Keratinocyte (primary cell): ENCODE measurements at regions not wholly inside any gene's neighbourhood (a gene's known extent, or its start where the extent isn't known, plus 50 kb on each side); places are given as distances from the start of the nearest gene placed in this dataset.

ENCODE experiments used
- DNase-seq: peaks from one replicate; pipeline ENCODE4 v3.0.0-alpha.2; 2011; ENCODE audit warnings: low read depth, missing footprints, low spot score
- FAIRE-seq: peaks from 2 replicates; lab custom pipeline; 2011; peaks lifted over from hg19 to GRCh38; lab: Jason Lieb, UNC
- H2AFZ ChIP-seq: 2 replicates; pipeline ENCODE4 v1.6.0; 2012; ENCODE audit warnings: low read length, control low read depth, inconsistent platforms; ENCODE audit not compliant: control insufficient read depth
- H3K27ac ChIP-seq: 2 replicates; pipeline ENCODE4 v1.5.1; 2011; ENCODE audit warnings: low read length; ENCODE audit not compliant: control insufficient read depth, insufficient read depth
- H3K27me3 ChIP-seq: 3 replicates; pipeline ENCODE4 v1.6.0; 2011; ENCODE audit warnings: low read length; ENCODE audit not compliant: control insufficient read depth, insufficient read depth; ENCODE audit errors: extremely low read depth
- H3K36me3 ChIP-seq, 2 experiments: 2 replicates in 1 of 2; 3 replicates in 1 of 2; pipeline ENCODE4 v1.5.1; 2011; ENCODE audit warnings: low read length in 2 of 2, mild to moderate bottlenecking in 1 of 2; ENCODE audit not compliant: control insufficient read depth in 2 of 2, insufficient read depth in 2 of 2; ENCODE audit errors: extremely low read depth in 1 of 2
- H3K4me1 ChIP-seq: 3 replicates; pipeline ENCODE4 v1.5.1; 2011; ENCODE audit warnings: low read length; ENCODE audit not compliant: control insufficient read depth, insufficient read depth; ENCODE audit errors: extremely low read depth
- H3K4me2 ChIP-seq: 3 replicates; pipeline ENCODE4 v1.6.0; 2011; ENCODE audit warnings: low read depth, low read length; ENCODE audit not compliant: control insufficient read depth, insufficient read depth; ENCODE audit errors: extremely low read depth
- H3K4me3 ChIP-seq, 3 experiments: fragments of 200-600 bp in 1 of 3; sonication (generic) in 1 of 3; 2 replicates in 2 of 3; 3 replicates in 1 of 3; pipeline ENCODE4 v1.5.1; 2011 to 2016; ENCODE audit warnings: low read length in 3 of 3, mild to moderate bottlenecking in 3 of 3, control low read depth in 2 of 3, inconsistent platforms in 1 of 3, low read depth in 1 of 3, mixed read lengths in 1 of 3, mixed run types in 1 of 3, moderate library complexity in 1 of 3; ENCODE audit not compliant: control insufficient read depth in 2 of 3, insufficient read depth in 2 of 3; ENCODE audit errors: extremely low read depth in 1 of 3
- H3K79me2 ChIP-seq: 2 replicates; pipeline ENCODE4 v1.6.0; 2012; ENCODE audit warnings: low read length; ENCODE audit not compliant: control insufficient read depth, insufficient read depth
- H3K9ac ChIP-seq: 3 replicates; pipeline ENCODE4 v1.6.0; 2011; ENCODE audit warnings: low read length; ENCODE audit not compliant: control insufficient read depth, insufficient read depth; ENCODE audit errors: extremely low read depth
- H3K9me1 ChIP-seq: 3 replicates; pipeline ENCODE4 v1.6.0; 2011; ENCODE audit warnings: low read length; ENCODE audit not compliant: control insufficient read depth, insufficient read depth; ENCODE audit errors: extremely low read depth
- H3K9me3 ChIP-seq: 2 replicates; pipeline ENCODE4 v1.5.1; 2012; ENCODE audit warnings: low read depth, low read length; ENCODE audit not compliant: control insufficient read depth
- H4K20me1 ChIP-seq: 3 replicates; pipeline ENCODE4 v1.6.0; 2011; ENCODE audit warnings: low read length; ENCODE audit not compliant: control insufficient read depth, insufficient read depth; ENCODE audit errors: extremely low read depth
- EZH2 ChIP-seq: IDR thresholded peaks from one replicate; pipeline ENCODE4 v1.6.1; 2012; ENCODE audit warnings: inconsistent platforms, mild to moderate bottlenecking, low read length, moderate library complexity
- dilution Hi-C: fragments of 300-500 bp; cut with MboI; formaldehyde crosslinking; loops from one replicate; pipeline ENCODE4 v1.7.0; 2020; ENCODE audit warnings: low sequenced_read_pairs; ENCODE audit not compliant: extremely low pct_ligation_motif_present
- TF ChIP-seq, protein P1 (sequence below), 3 experiments: IDR thresholded peaks in 1 of 3; conservative IDR thresholded peaks in 1 of 3; optimal IDR thresholded peaks in 1 of 3; 2 replicates in 2 of 3; 3 replicates in 1 of 3; pipeline versions ENCODE3 to v1.5.1; 2011; ENCODE audit warnings: low read length in 3 of 3, mild to moderate bottlenecking in 3 of 3, moderate library complexity in 2 of 3, control low read depth in 1 of 3, inconsistent platforms in 1 of 3; ENCODE audit not compliant: insufficient read depth in 2 of 3; ENCODE audit errors: extremely low read depth in 1 of 3

GRCh38 chr6:2547355-2547754, 203.4 kb downstream of the MYLK4 start:
- no peak overlapping the region for H2AFZ ChIP-seq
- dilution Hi-C loops, result no loop called here
- no peak for FAIRE-seq

DNA sequence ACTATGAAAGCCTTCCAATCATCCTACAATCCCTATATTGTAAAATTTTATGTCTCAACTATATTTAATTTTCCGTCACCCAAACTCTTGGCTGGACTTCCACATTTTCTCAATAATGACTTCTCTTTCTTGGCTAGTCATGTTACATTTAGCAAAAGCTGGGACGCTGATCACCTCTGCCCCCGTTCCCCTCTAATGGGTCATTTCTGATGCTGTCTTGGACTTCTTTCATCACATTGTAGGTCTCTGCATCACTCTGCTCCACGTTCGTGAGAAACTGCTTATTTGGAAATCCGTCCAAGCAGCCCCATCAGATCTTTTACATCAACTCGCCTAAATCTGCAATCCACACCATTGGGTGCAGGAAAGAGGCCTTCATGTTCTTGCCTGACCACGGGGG, 203.8 kb downstream of the MYLK4 start:
- DNase-seq, result no peak
- no peak for FAIRE-seq
- Histone ChIP-seq H3K27me3 (no peaks in the 10 kb centered on the region), H2AFZ (no peak overlapping the region), H3K4me2 (no peak overlapping the region), H3K9ac (no peak overlapping the region), H3K36me3 (no peaks in the 10 kb centered on the region), H4K20me1 (no peaks in the 10 kb centered on the region), H3K4me1 (peaks cover 22% of the 10 kb centered on the region), H3K4me3 (no peak overlapping the region), H3K9me3 (no peaks in the 10 kb centered on the region), H3K79me2 (no peaks in the 10 kb centered on the region), H3K27ac (no peak overlapping the region), H3K9me1 (no peaks in the 10 kb centered on the region)
- dilution Hi-C loops, result no loop called here
- TF ChIP-seq, protein P1, sequence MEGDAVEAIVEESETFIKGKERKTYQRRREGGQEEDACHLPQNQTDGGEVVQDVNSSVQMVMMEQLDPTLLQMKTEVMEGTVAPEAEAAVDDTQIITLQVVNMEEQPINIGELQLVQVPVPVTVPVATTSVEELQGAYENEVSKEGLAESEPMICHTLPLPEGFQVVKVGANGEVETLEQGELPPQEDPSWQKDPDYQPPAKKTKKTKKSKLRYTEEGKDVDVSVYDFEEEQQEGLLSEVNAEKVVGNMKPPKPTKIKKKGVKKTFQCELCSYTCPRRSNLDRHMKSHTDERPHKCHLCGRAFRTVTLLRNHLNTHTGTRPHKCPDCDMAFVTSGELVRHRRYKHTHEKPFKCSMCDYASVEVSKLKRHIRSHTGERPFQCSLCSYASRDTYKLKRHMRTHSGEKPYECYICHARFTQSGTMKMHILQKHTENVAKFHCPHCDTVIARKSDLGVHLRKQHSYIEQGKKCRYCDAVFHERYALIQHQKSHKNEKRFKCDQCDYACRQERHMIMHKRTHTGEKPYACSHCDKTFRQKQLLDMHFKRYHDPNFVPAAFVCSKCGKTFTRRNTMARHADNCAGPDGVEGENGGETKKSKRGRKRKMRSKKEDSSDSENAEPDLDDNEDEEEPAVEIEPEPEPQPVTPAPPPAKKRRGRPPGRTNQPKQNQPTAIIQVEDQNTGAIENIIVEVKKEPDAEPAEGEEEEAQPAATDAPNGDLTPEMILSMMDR (optimal IDR thresholded peaks at IDR 0.05 in 1 of 3, IDR thresholded peaks at IDR 0.05 in 1 of 3, conservative IDR thresholded peaks at IDR 0.05 in 1 of 3; ENCODE audit: extremely low read depth in 1 of 3, insufficient read depth in 2 of 3, low read length in 3 of 3), result no peak
- TF ChIP-seq EZH2, result no peak

More at GRCh38 chr6:2547355-2547754, 203.4 kb downstream of the MYLK4 start:
- Histone ChIP-seq H3K4me3 (no peak overlapping the region), H3K4me1 (peaks cover 17% of the 10 kb centered on the region), H3K27ac (no peak overlapping the region), H3K79me2 (no peaks in the 10 kb centered on the region), H3K36me3 (no peaks in the 10 kb centered on the region), H3K9me1 (no peaks in the 10 kb centered on the region), H3K9me3 (no peaks in the 10 kb centered on the region), H3K4me2 (no peak overlapping the region), H3K27me3 (no peaks in the 10 kb centered on the region), H4K20me1 (no peaks in the 10 kb centered on the region), H3K9ac (no peak overlapping the region)
- no peak for DNase-seq
- TF ChIP-seq, protein P1 (optimal IDR thresholded peaks at IDR 0.05 in 1 of 3, IDR thresholded peaks at IDR 0.05 in 1 of 3, conservative IDR thresholded peaks at IDR 0.05 in 1 of 3; ENCODE audit: extremely low read depth in 1 of 3, insufficient read depth in 2 of 3, low read length in 3 of 3), result no peak
- no peak for TF ChIP-seq EZH2
